NCI-H82 treated with DMSO at 0.1 percent for 48 hours (cell line): ENCODE measurements at regions not wholly inside any gene's neighbourhood (a gene's known extent, or its start where the extent isn't known, plus 50 kb on each side); places are given as distances from the start of the nearest gene placed in this dataset.

Source experiments
- DNase-seq: peaks from one replicate; lab custom pipeline; 2025; ENCODE audit not compliant: unreplicated experiment; lab: John Stamatoyannopoulos, UW

- no peak for DNase-seq
Observed at GRCh38 chr2:234840336-234840735, 111.5 kb upstream of the SH3BP4 start.

DNA sequence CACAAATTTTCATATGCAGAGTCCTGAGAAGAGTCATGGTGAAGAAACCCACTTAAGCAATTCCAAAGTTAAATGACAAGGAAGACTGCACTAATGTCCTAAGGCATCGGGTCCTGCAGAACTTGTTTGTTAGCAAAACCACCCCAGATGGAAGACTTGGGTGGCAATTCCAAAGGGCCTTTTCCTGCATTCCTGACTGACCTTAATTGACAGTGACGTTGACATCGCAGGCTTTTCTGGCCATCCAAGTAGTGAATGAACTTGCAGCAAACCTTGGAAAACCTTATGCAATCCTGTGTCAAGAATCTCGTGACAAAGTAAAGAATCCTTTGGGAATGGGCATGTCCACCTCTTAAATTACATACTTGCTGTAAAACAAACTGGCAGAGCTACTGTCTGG lies 112.5 kb upstream of the SH3BP4 start:
- no peak for DNase-seq

DNA sequence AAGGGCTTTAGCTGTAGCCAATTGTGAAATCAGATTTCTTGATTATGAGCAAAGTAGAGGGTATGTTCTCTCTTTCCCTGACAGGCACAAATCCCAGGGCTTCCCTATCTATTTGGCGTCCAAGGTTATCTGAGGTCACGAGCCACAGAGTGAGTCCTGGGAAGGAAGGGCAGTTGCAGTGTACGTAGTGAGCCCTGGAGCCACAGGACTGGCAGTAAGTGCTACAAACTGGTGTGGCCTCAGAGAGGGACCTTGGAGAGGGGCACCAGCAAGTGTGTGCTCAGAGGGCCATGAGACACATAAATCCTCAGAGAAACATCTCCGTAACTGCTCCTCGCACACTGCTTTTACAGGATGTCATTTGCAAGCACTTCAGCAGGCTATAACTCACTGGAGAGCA lies 115.5 kb upstream of the SH3BP4 start:
- DNase-seq, result no peak

- no peak for DNase-seq
Observed at GRCh38 chr2:234835738-234836137, 116.1 kb upstream of the SH3BP4 start.

- DNase-seq, result no peak
Observed at GRCh38 chr2:234834228-234834923, 117.4 kb upstream of the SH3BP4 start.

DNA sequence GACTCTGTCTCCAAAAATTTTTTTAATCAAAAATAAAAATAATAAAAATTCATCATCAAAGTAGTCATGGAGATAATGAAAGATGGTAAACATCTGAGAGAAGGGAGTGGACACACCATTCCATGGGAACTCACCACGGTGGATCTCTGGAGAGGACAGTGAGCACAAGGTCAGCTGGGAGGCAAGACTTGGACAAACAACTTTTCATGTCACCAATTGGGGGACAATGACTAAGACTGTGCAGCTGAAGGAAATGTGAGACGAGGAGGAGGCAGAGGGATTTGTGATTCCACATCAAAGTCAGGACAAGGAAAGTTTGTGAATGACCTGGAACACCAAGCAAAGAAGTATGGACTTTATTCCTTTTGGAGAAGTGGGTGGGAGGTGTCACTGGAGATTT lies 121.0 kb upstream of the SH3BP4 start:
- DNase-seq, result no peak

- DNase-seq, result no peak
Observed at GRCh38 chr2:234829074-234829455, 122.8 kb upstream of the SH3BP4 start.

- DNase-seq, result no peak
Observed at GRCh38 chr2:234828382-234829073, 123.3 kb upstream of the SH3BP4 start.

- no peak for DNase-seq
Observed at GRCh38 chr2:234827096-234827860, 124.5 kb upstream of the SH3BP4 start.

DNA sequence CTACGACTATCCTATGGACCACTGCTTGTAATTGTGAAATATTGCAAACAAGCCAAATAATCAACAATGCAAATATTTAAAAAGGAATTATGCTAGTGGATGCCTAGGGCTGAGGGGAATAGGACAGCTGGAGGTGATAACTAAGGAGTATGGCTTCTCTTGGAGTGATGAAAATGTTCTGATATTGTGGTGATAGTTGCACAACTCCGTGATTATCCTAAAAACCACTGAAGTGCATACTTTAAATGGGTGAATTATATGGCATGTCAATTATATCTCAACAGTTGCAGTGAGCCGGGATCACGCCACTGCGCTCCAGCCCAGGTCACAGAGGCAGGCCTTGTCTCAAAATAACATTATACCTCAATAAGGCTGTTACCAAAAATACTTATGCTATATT lies 125.1 kb upstream of the SH3BP4 start:
- no peak for DNase-seq

DNA sequence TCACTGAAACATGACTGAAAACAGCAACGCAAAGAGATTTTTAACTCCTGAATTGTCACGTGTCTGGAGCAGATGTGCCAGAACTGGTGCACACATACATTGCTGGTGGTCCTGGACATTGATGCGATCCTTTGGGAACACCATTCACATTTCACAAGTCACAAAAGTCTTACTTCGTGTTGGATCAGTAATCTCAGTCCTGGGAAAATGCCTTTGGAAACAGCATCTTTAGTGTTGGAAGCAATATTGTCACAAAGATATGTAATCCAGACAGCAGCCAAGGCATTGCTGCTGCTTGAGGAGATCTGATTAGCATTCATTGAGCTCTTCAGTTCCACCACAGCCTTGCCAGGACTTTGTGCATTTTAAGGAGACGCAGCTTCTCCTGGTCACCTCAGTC lies 126.2 kb upstream of the SH3BP4 start:
- no peak for DNase-seq

GRCh38 chr2:234823877-234824376 lies 127.9 kb upstream of the SH3BP4 start:
- no peak for DNase-seq

DNA sequence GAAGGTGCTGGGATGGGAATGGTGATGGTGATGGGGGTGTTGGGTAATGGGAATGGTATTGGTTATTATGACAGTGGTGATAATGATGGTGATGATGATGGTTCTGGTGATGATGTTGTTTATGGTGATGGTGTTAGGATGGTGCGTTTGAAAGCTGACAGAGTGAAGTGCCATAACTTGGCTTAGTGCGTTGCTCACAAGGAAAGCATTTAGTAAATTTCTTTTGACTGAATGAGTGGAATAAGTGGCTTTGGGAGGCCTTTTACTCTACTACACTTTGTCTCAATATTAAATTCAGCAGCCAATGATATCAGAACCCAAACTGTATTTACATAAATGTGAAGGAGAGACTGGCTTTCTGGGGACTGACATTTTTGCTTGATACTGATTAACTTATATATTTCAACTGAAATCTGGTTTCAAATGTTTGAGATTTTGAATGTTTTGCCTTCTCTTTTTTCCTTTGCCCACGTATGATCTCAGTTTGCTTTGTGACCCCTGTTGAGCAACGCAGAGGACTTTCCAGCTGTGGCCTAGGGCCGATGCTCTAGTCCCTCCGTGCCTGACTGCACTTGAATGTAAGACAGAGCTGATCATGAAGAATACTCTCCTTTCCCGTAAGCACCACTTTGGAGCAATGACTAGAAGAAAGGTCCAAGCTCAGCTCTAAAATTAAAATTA lies 128.5 kb upstream of the SH3BP4 start:
- no peak for DNase-seq

DNA sequence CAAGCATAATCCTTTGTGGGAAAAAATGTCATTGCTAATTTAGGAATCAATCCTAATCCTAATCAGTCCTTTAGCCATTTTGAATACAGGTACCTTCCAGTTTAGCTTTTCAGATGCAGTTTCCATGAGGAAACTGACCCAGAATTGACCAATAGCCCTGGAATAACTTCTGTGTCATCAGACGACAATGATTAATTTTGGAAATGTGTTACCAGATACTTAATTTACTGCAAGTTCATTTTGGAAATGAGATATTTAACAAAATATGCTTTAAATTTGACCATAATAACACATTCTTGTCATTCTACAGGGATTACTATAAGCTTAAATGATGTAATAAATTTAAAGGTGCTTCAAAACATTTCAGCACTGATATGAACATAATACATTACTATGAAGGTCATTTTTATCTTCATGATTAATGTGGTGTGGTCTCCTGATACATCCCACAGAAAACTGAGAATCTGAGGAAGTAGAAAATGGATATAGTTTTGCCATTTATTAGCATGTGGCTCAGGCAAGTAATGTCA lies 129.8 kb upstream of the SH3BP4 start:
- DNase-seq, result no peak

GRCh38 chr2:234818937-234819336 lies 132.9 kb upstream of the SH3BP4 start:
- DNase-seq, result no peak

- no peak for DNase-seq
Observed at GRCh38 chr2:234816491-234816890, 135.3 kb upstream of the SH3BP4 start.

DNA sequence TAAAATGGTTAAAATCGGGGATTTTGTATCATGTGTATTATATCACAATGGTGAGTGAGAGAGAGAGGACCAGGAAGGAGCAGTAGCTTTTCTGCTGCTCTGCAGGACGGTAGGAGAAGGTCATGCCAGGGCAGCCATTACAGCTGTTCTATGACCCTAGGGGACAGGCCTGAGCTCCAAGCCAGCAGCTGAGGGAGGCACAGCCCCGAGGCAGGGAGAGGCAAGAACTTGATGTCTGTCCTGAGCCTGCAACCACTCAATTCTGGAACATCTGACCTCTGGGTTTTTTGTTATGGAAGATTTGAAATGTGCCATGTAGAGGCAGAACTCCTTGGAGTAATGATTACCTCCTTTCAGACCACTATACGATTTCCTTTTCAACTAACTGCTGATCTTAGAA lies 135.8 kb upstream of the SH3BP4 start:
- DNase-seq, result no peak

DNA sequence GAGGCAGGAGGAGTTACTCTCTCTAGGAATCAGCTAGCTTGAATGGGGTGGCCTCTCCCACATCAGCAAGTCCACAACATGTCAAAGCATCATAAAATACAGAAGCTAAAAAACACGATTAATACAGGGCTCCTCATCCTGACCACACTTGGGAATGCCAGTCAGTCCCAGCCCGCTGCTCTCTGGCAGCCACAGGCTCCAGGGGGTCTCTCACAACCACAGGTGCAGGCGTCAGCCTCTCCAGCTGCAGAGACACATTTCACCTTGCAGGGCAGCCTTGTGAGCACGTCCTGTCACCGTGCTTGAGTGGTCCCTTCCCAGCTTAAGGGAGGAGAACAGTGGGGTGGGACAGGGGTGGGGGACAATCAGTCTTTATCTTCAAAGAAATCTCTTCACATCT lies 137.4 kb upstream of the SH3BP4 start:
- no peak for DNase-seq

DNA sequence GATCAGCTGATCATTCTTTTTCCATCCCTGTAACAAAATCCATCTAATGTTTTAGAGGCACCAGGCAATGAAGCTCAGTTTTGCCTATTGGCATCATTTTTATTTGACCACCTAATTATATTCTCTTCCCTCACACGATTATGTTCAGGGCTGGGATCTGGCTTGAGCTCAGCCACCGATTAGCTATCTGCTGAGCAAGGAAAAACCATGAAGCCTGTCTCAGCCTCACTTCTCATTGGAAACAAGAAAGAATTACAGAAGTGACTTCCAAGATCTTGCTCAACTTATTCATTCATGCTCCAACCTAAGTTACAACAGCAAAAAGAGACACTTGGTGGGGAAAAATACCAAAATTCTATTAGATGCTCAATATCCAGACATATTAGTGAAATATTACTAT lies 139.0 kb upstream of the SH3BP4 start:
- DNase-seq, result no peak

- no peak for DNase-seq
Observed at GRCh38 chr2:234808907-234809306, 142.9 kb upstream of the SH3BP4 start.

DNA sequence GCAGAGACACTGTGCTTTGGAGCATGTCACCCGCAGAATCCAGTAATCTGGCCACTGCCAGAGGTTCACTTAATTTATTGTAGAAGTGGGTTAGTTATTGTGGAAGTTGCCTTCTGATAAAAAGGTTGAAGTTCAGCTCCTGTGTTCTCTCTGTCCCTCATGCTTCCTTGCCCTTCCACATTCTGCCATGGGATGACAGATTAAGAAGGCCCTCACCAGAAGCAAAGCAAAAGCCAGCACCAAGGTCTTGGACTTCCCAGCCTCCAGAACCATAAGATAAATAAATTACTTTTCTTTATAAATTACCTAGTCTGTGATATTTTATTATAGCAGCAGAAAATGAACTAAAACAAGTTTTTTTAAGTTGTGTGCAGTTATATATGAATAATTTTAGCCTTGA lies 145.0 kb upstream of the SH3BP4 start:
- no peak for DNase-seq
